ENCODE measurements at regions not wholly inside any gene's neighbourhood (a gene's known extent, or its start where the extent isn't known, plus 50 kb on each side); places are given as distances from the start of the nearest gene placed in this dataset.

DNA sequence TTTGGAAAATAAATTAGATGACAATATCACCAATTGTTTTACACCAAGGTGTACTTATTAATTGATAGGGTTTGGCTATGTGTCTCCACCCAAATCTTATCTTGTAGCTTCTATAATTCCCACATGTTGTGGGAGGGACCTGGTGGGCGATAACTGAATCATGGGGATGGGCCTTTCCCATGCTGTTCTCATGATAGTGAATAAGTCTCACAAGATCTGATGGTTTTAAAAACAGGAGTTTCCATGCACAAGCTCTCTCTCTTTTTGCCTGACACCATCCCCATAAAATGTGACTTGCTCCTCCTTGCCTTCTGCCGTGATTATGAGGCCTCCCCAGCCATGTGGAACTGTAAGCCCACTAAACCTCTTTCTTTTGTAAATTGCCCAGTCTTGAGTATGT, 131.0 kb upstream of the LMO4 start:
- no peak overlapping the region for H2BK5ac ChIP-seq (ENCODE audit: insufficient read length, low read length)
- no peak overlapping the region for H4K5ac ChIP-seq (ENCODE audit: insufficient read length, low read depth, low read length)
- no peak overlapping the region for H3K4ac ChIP-seq (ENCODE audit: low read depth, low read length)
- H3K4me1 ChIP-seq (ENCODE audit: insufficient read depth, low read length), result peaks cover 9% of the 10 kb centered on the region; the same call in 1 of the 2 replicates
- no peak overlapping the region for H2AFZ ChIP-seq (ENCODE audit: low read length)
- TF ChIP-seq, protein P1, sequence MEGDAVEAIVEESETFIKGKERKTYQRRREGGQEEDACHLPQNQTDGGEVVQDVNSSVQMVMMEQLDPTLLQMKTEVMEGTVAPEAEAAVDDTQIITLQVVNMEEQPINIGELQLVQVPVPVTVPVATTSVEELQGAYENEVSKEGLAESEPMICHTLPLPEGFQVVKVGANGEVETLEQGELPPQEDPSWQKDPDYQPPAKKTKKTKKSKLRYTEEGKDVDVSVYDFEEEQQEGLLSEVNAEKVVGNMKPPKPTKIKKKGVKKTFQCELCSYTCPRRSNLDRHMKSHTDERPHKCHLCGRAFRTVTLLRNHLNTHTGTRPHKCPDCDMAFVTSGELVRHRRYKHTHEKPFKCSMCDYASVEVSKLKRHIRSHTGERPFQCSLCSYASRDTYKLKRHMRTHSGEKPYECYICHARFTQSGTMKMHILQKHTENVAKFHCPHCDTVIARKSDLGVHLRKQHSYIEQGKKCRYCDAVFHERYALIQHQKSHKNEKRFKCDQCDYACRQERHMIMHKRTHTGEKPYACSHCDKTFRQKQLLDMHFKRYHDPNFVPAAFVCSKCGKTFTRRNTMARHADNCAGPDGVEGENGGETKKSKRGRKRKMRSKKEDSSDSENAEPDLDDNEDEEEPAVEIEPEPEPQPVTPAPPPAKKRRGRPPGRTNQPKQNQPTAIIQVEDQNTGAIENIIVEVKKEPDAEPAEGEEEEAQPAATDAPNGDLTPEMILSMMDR (conservative IDR thresholded peaks at IDR 0.05), result no peak
- H3K36me3 Mint-ChIP-seq (ENCODE audit: insufficient read depth in 1 of 3, low read depth in 3 of 3), result peaks cover 3 to 15% (median 5%) of the 10 kb centered on the region in 3 experiments; a peak in 6 of 7 replicates
- no peaks in the 10 kb centered on the region for H3K23me2 ChIP-seq (ENCODE audit: insufficient read length, low read depth, low read length, poor library complexity, severe bottlenecking)
- H4K91ac ChIP-seq (ENCODE audit: insufficient read length, low read depth, low read length), result no peak overlapping the region
- H2BK120ac ChIP-seq (ENCODE audit: low read depth, low read length, poor library complexity, severe bottlenecking), result no peak overlapping the region
- H4K20me1 ChIP-seq (ENCODE audit: control insufficient read depth, insufficient read depth, insufficient read length), result no peaks in the 10 kb centered on the region
- no peaks in the 10 kb centered on the region for H3K27me3 ChIP-seq (ENCODE audit: insufficient read depth, low read length)
- no peak overlapping the region for H2BK15ac ChIP-seq (ENCODE audit: low read depth, low read length)
- peaks cover 28 to 29% of the 10 kb centered on the region in 2 experiments for H3K4me1 Mint-ChIP-seq
- H3K4me3 Mint-ChIP-seq, result no peak overlapping the region
- H3K9ac ChIP-seq (ENCODE audit: extremely low read depth, insufficient read length, low read length), result no peak overlapping the region
- no peak overlapping the region for H3K23ac ChIP-seq (ENCODE audit: insufficient read length, low read depth, low read length)
- H3K27ac ChIP-seq (ENCODE audit: insufficient read length, low read depth, low read length), result no peak overlapping the region
- no peaks in the 10 kb centered on the region for H3K9me3 ChIP-seq (ENCODE audit: control insufficient read depth, low read depth, low read length)
- peaks cover 11% of the 10 kb centered on the region in 2 experiments for H3K9me3 Mint-ChIP-seq
- no peaks in the 10 kb centered on the region for H3K79me1 ChIP-seq (ENCODE audit: insufficient read depth, low read depth, low read length, poor library complexity, severe bottlenecking)
- no peaks in the 10 kb centered on the region for H3K79me2 ChIP-seq (ENCODE audit: insufficient read depth, low read length)
- no peak overlapping the region for H4K8ac ChIP-seq (replicated peaks; ENCODE audit: insufficient read length, low read depth, low read length)
- H2BK20ac ChIP-seq (ENCODE audit: low read depth, low read length, poor library complexity, severe bottlenecking), result no peak overlapping the region
- no peak overlapping the region for H3K14ac ChIP-seq (ENCODE audit: insufficient read depth, low read length)
- H3K27ac Mint-ChIP-seq, result no peak overlapping the region
- H3K27me3 Mint-ChIP-seq (ENCODE audit: low read depth), result no peaks in the 10 kb centered on the region
- H3K4me2 ChIP-seq (ENCODE audit: insufficient read depth, insufficient read length, low read length), result no peak overlapping the region
- DNase-seq, result no peak
- H3T11ph ChIP-seq (ENCODE audit: low read length), result no peak overlapping the region
- H2BK12ac ChIP-seq (ENCODE audit: insufficient read length, low read depth, low read length), result no peak overlapping the region
- no peak overlapping the region for H2AK5ac ChIP-seq (ENCODE audit: insufficient read length, low read length)
- H3K18ac ChIP-seq (ENCODE audit: insufficient read length, low read depth, low read length), result no peak overlapping the region
- WGBS (ENCODE audit: extremely low coverage, insufficient read length, low lambda C conversion rate), result no CpG with 5 or more reads among the region's 2 CpGs
- H3K56ac ChIP-seq (ENCODE audit: insufficient read length, low read depth, low read length), result no peak overlapping the region
